Central memory CD8-positive, alpha-beta T cell (primary cell): ENCODE measurements at regions not wholly inside any gene's neighbourhood (a gene's known extent, or its start where the extent isn't known, plus 50 kb on each side); places are given as distances from the start of the nearest gene placed in this dataset.
"Not testable (repeated sequence)": the region's sequence is repeated elsewhere in the genome, so short reads cannot be mapped to it uniquely, and the experiment has no call there.

Experiments used
- ATAC-seq: fragments of 150-1000 bp; cut with Tn5 transposase; replicated peaks from 2 replicates; pipeline ENCODE4 v1.10.0; 2022; ENCODE audit warnings: mild to moderate bottlenecking, moderate FRiP score, moderate number of reproducible peaks; ENCODE audit not compliant: poor library complexity, severe bottlenecking; ENCODE audit errors: extremely low read depth
- DNase-seq, 2 donors: peaks; one replicate each; pipeline ENCODE4 v3.0.0; 2021; ENCODE audit warnings: low spot score in 2 of 2
- H3K27ac Mint-ChIP-seq: one replicate; pipeline ENCODE4 v1.8.0; 2022; ENCODE audit warnings: low read depth, mild to moderate bottlenecking, moderate library complexity, mixed read lengths
- H3K27me3 Mint-ChIP-seq: one replicate; pipeline ENCODE4 v1.8.0; 2022; ENCODE audit warnings: mixed read lengths
- H3K36me3 Mint-ChIP-seq: one replicate; pipeline ENCODE4 v1.8.0; 2022; ENCODE audit warnings: mild to moderate bottlenecking, moderate library complexity, mixed read lengths; ENCODE audit not compliant: insufficient read depth
- H3K4me1 Mint-ChIP-seq: one replicate; pipeline ENCODE4 v1.8.0; 2022; ENCODE audit warnings: mixed read lengths
- H3K4me3 Mint-ChIP-seq: one replicate; pipeline ENCODE4 v1.8.0; 2022; ENCODE audit warnings: mild to moderate bottlenecking, moderate library complexity, mixed read lengths
- H3K9me3 Mint-ChIP-seq: one replicate; pipeline ENCODE4 v1.8.0; 2022; ENCODE audit warnings: mixed read lengths

DNA sequence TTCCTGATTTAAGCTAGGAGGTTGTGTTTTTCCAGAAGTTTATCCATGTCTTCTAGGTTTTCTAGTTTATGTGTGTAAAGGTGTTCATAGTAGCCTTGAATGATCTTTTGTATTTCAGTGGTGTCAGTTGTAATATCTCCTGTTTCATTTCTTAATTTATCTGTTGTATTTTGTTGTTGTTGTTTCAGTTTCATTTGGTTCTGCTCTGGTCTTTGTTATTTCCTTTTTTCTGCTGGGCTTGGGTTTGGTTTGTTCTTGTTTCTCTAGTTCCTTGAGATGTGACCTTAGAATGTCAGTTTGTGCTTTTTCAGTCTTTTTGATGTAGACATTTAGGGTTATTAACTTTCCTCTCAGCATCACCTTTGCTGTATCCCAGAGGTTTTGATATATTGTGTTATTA, 62.8 kb downstream of the SCP2D1 start:
- ATAC-seq, H3K36me3 Mint-ChIP-seq, H3K9me3 Mint-ChIP-seq, H3K4me3 Mint-ChIP-seq, H3K4me1 Mint-ChIP-seq, DNase-seq, H3K27ac Mint-ChIP-seq: not testable (repeated sequence)
- peaks cover 73% of the 10 kb centered on the region for H3K27me3 Mint-ChIP-seq

DNA sequence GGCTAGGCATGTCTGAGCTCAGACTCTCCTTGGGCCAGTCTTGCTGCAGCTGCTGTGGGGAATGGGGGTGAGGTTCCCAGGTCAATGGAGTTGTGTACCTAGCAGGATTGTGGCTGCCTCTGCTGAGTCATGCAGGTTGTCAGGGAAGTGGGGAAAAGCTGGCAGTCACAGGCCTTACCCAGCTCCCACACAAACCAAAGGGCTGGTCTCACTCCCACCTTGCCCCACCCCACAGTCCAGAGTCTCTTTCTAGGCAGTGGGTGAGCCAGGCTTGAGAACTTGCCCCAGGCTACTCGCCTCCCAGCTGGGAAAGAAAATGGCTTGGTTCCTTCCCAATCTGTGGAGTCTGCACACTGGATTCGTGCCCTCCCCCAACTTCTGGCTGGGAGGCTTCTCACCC, 65.7 kb downstream of the SCP2D1 start:
- no peaks in the 10 kb centered on the region for H3K4me1 Mint-ChIP-seq
- no peaks in the 10 kb centered on the region for H3K9me3 Mint-ChIP-seq
- H3K4me3 Mint-ChIP-seq = no peak overlapping the region
- H3K36me3 Mint-ChIP-seq = no peaks in the 10 kb centered on the region
- H3K27ac Mint-ChIP-seq = no peak overlapping the region
- DNase-seq (no peak), ATAC-seq (no peak)
- peaks cover 65% of the 10 kb centered on the region for H3K27me3 Mint-ChIP-seq

DNA sequence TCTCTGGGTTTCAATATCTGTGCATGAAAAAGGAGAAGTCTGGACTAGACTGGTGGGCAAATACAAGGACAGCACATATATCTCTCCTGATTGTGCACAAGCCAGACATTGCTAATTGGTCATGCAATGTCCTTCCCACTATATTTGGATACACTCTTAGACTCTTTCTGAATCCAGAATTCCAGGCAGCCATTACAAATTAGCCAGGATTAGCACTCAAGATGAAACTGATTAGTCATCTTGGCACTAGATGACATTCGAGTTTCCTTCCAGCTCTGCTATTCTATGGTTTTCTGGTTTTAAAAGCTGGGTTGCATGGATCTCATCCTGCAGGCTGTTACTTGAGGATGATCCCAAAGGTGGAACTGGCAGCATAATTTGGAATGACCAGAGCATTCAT, 73.2 kb downstream of the SCP2D1 start:
- Mint-ChIP-seq H3K4me1 (no peaks in the 10 kb centered on the region), H3K27ac (no peak overlapping the region), H3K4me3 (no peak overlapping the region), H3K36me3 (no peaks in the 10 kb centered on the region), H3K27me3 (peaks cover 53% of the 10 kb centered on the region), H3K9me3 (no peaks in the 10 kb centered on the region)
- DNase-seq (no peak), ATAC-seq (no peak)

DNA sequence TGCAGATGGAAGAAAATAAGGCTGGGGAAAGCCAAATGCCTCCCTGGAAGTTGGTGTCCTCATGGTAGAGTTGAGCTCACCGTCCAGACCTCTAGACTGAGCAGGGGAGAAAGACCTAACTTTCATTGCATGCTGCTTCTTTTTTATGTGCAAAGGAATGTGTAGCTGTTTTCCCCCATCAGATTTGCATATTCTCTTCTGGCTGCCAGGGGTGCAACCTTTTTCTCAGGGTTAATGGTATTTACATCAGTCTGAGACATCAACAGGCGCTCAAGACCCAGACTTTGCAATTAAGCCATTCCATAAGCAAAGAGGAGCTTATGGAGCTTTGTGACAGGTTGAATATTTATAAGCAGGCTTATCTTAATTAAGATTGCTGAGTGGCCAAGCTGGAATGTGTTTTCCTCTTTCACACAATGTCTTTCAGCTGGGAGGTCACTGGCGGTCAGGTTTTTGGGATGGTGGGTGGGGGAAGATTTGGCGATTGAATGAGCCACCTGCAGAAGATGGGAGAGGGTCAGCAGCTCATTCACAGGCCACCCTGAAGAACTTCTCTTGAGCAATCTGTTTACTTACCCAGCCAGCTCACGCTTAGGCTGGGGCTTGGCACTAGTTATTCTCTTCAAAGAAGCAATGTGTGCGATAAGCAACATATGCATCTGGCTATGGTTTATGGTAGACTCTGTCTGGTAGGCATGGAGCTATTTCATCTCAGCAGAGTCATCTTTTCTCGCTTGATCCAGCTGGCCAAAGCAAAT, 88.6 kb downstream of the SCP2D1 start:
- Mint-ChIP-seq H3K27me3 (peaks cover 36% of the 10 kb centered on the region), H3K4me1 (no peaks in the 10 kb centered on the region), H3K27ac (no peak overlapping the region), H3K36me3 (no peaks in the 10 kb centered on the region), H3K4me3 (no peak overlapping the region), H3K9me3 (peaks cover 6% of the 10 kb centered on the region)
- no peak for ATAC-seq
- DNase-seq = no peak

DNA sequence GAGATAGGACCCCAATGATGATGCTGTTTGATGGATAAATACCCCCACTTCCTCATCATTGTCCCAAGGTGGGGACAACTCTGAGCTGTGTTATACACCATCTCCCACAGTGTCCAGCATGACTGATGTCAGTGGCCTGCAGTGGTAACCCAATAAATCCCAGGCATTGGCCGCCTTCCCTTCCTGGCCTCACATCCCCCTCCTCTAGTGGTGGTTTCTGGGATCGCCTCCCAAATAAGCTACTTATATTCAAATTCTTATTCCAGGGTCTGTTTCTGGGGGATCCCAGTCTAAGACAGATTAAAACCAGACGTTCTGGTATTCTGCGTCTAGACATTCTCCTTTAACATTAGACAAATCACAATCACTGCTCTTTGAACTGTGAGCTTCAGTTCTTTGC, 90.6 kb downstream of the SCP2D1 start:
- Mint-ChIP-seq H3K27me3 (peaks cover 36% of the 10 kb centered on the region), H3K4me1 (no peaks in the 10 kb centered on the region), H3K27ac (no peak overlapping the region), H3K4me3 (no peak overlapping the region), H3K9me3 (peaks cover 6% of the 10 kb centered on the region), H3K36me3 (no peaks in the 10 kb centered on the region)
- DNase-seq = no peak
- ATAC-seq = no peak

DNA sequence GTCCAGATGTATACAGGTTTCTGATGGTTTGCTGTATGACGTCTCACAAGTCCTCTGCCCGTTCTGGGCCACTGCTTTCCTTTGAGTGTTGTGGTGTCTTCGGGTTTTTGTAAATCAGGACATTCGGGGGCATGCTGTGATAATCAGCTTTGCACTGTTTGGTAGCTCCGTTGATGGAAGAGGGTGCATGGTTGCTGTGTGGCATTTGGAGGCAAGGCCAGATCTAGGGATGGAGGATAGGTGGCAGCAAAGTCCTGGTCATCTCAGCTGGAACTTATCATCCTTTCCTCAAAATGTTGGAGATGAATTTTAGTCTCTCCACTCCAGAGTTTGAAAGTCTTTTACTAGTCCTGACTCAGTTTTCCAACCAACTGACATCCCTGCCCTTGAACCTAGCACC, 91.0 kb downstream of the SCP2D1 start:
- Mint-ChIP-seq H3K4me1 (no peaks in the 10 kb centered on the region), H3K4me3 (no peak overlapping the region), H3K9me3 (peaks cover 6% of the 10 kb centered on the region), H3K27ac (no peak overlapping the region), H3K36me3 (no peaks in the 10 kb centered on the region), H3K27me3 (peaks cover 34% of the 10 kb centered on the region)
- DNase-seq = no peak
- ATAC-seq = no peak

DNA sequence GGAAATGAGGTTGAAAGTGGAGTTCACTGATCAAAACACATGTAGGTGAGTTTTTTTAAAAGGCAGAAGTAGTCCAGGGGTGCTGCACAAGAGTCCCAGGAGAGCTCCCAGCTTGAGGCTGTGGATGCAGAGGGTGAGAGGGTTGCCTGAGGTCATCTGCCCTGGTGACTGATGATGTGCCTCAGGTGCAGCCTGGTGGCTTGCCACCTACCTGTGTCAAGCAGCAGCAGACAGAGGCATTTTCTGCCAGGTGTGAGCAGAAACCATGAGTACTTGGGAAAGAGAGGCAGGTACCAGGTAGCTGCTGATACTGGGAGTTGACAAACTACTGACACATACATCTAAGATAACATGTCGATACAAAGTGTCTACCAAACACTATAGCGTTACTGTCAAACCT, 92.5 kb downstream of the SCP2D1 start:
- H3K4me3 Mint-ChIP-seq = no peak overlapping the region
- H3K9me3 Mint-ChIP-seq = no peaks in the 10 kb centered on the region
- DNase-seq (no peak), ATAC-seq (no peak)
- no peaks in the 10 kb centered on the region for H3K4me1 Mint-ChIP-seq
- no peaks in the 10 kb centered on the region for H3K36me3 Mint-ChIP-seq
- H3K27me3 Mint-ChIP-seq = peaks cover 27% of the 10 kb centered on the region
- no peak overlapping the region for H3K27ac Mint-ChIP-seq

DNA sequence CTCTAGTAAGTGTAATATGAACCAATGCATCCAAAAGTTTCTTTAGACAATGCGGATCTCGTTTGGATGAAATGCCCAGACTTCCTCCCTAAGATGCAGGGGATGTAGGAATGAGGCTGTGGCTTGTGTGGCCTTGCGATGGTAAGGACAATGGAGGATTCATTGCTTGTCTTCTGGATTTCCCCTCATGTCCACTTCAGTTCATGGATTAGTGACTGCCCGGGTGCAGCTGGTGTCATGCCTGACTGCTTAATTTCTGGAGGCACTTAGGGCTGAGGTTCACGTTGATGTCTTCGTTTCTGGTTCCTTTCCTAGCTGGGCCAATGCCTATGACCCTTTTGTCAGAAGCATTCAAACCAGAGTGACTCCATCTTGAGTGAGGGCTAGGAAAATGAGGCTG, 93.8 kb downstream of the SCP2D1 start:
- Mint-ChIP-seq H3K27me3 (peaks cover 39% of the 10 kb centered on the region), H3K27ac (no peak overlapping the region), H3K36me3 (no peaks in the 10 kb centered on the region), H3K4me1 (no peaks in the 10 kb centered on the region), H3K9me3 (no peaks in the 10 kb centered on the region), H3K4me3 (no peak overlapping the region)
- ATAC-seq = no peak
- no peak for DNase-seq

DNA sequence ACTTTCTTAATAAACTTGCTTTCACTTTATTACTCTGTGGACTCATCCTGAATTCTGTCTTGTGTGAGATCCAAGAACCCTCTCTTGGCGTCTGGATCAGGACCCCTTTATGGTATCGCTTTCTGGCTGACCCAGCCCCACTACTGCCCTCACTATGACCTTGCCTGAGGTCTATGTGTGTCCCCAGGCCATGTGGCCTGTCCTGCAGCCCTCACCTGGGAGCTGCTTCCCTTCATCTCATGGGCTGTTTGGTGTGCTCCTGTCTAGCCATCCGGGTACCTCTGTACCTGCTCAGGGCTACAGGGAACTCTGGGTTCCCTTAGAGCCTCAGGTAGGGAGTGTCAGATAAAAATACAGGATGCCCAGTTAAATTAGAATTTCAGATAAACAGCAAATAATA, 94.5 kb downstream of the SCP2D1 start:
- H3K9me3 Mint-ChIP-seq = no peaks in the 10 kb centered on the region
- H3K4me3 Mint-ChIP-seq = no peak overlapping the region

DNA sequence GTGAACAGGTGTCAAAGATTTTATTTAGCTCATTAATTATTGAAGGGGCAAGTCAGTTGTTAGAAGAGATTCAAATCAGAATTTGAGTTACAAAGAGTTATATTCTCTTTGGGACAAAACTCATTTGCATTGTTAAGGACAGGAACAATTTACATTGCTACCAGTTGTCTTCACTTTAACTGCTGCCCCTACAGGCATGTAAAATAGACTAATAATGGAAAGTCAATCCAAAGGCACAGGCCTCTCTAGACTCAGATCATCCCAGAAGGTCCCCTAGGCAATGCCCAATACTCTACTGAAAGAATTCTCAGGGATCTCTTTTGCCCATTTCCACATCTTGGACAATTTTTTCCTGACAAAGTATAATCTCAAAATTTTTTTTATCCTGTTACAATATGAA, 95.7 kb downstream of the SCP2D1 start:
- no peak for DNase-seq
- Mint-ChIP-seq H3K36me3 (no peaks in the 10 kb centered on the region), H3K27ac (no peak overlapping the region), H3K4me1 (no peaks in the 10 kb centered on the region), H3K9me3 (no peaks in the 10 kb centered on the region), H3K4me3 (no peak overlapping the region), H3K27me3 (peaks cover 37% of the 10 kb centered on the region)
- ATAC-seq = no peak

More for the DNA sequence above, 94.5 kb downstream of the SCP2D1 start:
- ATAC-seq (no peak), DNase-seq (no peak)
- H3K27me3 Mint-ChIP-seq = peaks cover 45% of the 10 kb centered on the region
- H3K36me3 Mint-ChIP-seq = no peaks in the 10 kb centered on the region
- no peaks in the 10 kb centered on the region for H3K4me1 Mint-ChIP-seq
- no peak overlapping the region for H3K27ac Mint-ChIP-seq

DNA sequence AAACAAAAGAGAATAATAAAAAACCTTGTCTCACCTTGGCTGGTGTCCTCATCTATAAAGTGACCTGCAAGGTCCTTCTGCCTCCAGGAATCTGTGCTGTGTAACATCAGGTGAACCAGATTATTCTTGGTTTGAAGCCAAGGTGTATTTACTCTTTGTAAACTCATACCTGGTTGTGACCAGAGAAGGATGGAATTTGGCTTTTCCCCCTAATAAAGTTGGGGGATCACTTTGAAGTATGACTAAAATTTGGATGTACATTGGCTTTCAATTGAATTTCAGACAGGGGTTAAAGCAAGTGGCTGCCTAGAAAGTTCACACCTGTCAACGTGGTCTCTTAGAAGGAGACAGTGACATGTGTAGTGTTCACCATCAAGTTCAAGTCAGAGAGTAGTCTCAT, 100.1 kb downstream of the SCP2D1 start:
- no peaks in the 10 kb centered on the region for H3K4me1 Mint-ChIP-seq
- H3K27ac Mint-ChIP-seq = no peak overlapping the region
- no peak overlapping the region for H3K4me3 Mint-ChIP-seq
- peaks cover 22% of the 10 kb centered on the region for H3K27me3 Mint-ChIP-seq
- H3K9me3 Mint-ChIP-seq = no peaks in the 10 kb centered on the region
- no peaks in the 10 kb centered on the region for H3K36me3 Mint-ChIP-seq
- no peak for DNase-seq
- ATAC-seq = no peak

DNA sequence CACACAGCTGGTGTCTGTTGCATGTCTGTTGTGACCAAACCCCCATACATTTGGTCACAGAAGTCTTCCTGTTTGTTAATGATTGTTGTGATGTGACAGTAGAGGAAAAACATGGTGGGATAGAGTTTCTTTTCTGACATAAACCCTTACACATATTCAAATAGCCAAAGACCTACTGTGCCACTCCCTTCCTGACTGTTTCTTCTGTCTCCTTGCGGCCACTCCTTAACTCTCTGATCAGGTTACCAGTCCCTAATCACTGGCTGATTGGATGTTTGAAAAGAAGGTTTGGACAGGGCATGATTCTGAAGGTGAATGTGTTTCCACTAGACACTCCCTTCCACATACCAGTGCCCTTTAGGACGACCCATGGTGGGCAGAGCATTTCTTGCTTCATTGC, 101.2 kb downstream of the SCP2D1 start:
- H3K36me3 Mint-ChIP-seq = no peaks in the 10 kb centered on the region
- H3K9me3 Mint-ChIP-seq = no peaks in the 10 kb centered on the region
- no peak overlapping the region for H3K4me3 Mint-ChIP-seq
- H3K4me1 Mint-ChIP-seq = no peaks in the 10 kb centered on the region
- no peak overlapping the region for H3K27ac Mint-ChIP-seq
- ATAC-seq = no peak
- no peak for DNase-seq
- H3K27me3 Mint-ChIP-seq = peaks cover 22% of the 10 kb centered on the region

DNA sequence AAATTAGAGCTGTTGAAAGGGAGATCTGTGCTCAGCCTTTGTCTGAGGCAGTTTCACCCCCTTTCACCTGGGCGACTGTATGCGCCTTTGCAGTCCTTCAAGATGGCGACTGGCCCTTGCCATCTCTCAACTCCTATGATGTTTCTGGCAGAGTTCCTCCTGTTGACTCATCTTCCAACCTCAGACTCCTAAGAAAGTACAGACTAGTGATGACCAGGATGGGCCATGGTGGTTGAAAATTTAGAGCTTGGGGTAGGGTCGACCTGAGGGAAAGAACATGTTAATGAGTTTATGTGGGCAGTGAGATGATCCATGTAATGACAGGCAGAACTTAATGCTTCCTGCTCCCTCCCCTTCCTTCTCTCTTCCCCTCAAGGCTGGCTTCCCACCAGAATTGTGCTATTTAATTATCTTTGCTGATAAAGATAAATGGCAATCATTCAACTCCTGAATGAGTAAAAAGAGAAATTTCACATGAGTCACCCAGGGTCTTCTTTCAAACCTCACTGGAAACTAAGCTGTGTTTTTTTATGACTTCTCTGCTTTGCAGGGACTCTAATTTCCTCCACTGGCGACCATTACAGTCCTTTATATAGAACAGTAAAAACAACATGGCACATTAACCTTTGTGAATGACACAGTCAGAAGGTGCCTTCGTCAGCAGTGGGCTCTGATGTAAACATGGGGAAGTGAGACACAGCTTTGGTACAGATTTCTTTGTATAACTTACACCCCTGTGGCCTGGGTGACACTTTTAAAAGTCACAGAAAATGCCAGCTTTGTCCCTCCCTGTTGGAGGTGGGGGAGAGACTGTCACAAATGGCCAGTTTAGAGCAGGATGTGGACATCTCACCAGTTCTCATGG, 103.5 kb downstream of the SCP2D1 start:
- Mint-ChIP-seq H3K9me3 (no peaks in the 10 kb centered on the region), H3K27ac (no peak overlapping the region), H3K4me1 (no peaks in the 10 kb centered on the region), H3K36me3 (no peaks in the 10 kb centered on the region), H3K27me3 (peaks cover 13% of the 10 kb centered on the region), H3K4me3 (no peak overlapping the region)
- no peak for DNase-seq
- no peak for ATAC-seq
